VCaP (cell line): ENCODE measurements at regions not wholly inside any gene's neighbourhood (a gene's known extent, or its start where the extent isn't known, plus 50 kb on each side); places are given as distances from the start of the nearest gene placed in this dataset.
A peak's percentile ranks its signal among the peaks of the same experiment; 100 is the strongest.

ENCODE experiments used
- H3K27ac ChIP-seq: fragments of 450-650 bp; 2 replicates; pipeline ENCODE4 v1.5.1; 2017
- TF ChIP-seq, protein P1 (sequence below): fragments of 450-650 bp; conservative IDR thresholded peaks from 2 replicates; pipeline ENCODE4 v1.5.1; 2017; ENCODE audit warnings: mild to moderate bottlenecking, moderate library complexity

DNA sequence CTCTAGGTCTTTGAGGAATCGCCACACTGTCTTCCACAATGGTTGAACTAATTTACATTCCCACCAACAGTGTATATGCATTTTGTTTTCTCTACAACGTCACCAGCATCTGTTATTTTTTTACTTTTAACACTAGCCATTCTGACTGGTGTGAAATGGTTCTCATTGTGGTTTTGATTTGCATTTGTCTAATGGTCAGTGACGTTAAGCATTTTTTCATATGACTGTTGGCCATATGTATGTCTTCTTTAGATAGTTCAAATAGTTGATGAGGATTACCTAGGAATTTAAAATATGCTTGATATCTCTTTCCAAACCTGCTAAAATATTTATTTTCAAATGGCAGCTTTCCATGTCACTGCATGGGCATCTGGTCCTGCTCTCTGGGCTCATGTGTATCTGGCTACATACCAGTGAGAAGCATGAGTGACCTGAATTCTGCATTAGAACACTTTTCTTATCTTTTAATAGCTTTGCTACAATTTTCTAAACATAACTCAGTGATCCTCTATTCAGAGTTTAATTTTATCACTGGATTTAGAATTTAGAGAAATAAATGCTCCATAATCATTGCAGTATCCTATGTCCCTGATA is 95.8 kb upstream of the ADAMTS16 start:
- TF ChIP-seq, protein P1, sequence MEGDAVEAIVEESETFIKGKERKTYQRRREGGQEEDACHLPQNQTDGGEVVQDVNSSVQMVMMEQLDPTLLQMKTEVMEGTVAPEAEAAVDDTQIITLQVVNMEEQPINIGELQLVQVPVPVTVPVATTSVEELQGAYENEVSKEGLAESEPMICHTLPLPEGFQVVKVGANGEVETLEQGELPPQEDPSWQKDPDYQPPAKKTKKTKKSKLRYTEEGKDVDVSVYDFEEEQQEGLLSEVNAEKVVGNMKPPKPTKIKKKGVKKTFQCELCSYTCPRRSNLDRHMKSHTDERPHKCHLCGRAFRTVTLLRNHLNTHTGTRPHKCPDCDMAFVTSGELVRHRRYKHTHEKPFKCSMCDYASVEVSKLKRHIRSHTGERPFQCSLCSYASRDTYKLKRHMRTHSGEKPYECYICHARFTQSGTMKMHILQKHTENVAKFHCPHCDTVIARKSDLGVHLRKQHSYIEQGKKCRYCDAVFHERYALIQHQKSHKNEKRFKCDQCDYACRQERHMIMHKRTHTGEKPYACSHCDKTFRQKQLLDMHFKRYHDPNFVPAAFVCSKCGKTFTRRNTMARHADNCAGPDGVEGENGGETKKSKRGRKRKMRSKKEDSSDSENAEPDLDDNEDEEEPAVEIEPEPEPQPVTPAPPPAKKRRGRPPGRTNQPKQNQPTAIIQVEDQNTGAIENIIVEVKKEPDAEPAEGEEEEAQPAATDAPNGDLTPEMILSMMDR, result no peak
- no peak overlapping the region for H3K27ac ChIP-seq

DNA sequence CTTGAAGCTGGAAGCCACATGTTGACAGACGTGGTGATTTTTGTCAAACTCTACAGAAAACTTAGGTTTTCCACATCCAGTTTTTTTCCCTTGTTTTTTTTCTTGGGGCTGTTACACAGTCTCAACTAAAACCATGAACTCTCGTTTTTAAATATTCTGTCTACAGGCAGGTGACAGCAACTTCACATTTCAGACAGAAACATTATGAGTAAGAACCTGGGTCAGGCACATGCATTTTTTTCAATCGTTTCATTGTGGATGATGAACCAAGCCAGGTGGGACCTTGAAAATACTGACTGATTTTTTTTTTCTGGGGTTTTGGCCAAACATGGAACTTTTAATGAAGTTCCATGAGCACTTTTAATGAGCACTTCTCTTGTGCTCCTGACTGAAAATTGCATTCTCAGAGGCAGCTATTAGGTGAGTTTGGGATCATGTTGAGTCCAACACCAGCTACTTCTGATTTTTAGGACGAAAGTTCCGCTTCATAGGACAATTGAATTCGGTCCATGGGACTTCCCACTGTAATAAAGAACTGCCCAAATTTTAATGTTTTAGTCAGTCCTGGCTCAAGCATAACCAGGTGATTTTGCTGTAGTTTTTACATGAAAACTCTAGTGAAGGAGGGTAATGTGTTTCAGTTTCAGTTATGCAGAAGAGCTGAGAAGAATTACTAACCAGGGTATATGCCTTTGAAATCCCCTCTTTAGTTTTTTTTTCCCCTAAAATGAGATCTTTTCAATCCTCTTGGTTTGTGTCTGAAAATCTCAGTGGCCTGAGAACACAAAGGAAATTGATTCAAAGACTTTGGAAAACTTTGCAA is 93.2 kb upstream of the ADAMTS16 start:
- H3K27ac ChIP-seq, result no peak overlapping the region
- TF ChIP-seq, protein P1, result no peak

DNA sequence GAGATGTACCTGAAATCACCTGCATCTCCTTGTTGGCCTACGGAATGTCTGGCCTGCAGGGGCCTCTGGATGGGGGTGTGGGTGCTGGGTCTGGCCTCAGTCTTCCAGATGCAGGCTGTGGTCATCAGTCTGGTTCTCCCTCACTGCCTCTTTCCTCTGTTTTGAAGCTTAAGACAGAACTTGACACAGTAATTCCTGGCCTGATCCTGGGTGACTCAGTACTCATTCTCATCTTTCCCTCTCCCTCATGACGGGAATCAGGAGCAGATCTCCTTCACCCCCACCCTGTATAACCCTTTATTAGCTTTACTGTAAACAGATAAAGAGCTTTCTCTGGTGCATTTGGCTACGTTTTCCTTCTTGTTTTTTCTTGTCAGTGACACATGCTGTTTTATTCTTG is 89.3 kb upstream of the ADAMTS16 start:
- no peak overlapping the region for H3K27ac ChIP-seq
- TF ChIP-seq, protein P1, result no peak

DNA sequence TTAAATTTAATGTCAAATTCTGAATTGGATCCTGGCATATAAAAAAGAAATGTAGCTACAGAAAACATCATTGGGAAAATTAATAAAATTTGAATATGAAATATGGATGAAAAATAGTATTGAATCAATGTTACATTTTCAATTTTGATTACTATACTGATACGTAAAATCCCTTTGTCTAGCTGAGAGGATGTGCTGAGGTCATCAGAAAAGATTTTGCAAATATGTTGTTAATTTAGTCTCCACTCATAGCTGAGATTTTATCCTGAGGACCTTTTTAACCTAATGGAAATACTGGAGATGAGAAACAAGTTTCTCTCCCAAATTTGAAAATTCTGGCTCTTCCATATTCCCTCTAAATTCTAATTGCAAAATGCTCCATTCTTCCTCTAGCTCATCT is 84.4 kb upstream of the ADAMTS16 start:
- H3K27ac ChIP-seq, result no peak overlapping the region
- TF ChIP-seq, protein P1, result no peak

DNA sequence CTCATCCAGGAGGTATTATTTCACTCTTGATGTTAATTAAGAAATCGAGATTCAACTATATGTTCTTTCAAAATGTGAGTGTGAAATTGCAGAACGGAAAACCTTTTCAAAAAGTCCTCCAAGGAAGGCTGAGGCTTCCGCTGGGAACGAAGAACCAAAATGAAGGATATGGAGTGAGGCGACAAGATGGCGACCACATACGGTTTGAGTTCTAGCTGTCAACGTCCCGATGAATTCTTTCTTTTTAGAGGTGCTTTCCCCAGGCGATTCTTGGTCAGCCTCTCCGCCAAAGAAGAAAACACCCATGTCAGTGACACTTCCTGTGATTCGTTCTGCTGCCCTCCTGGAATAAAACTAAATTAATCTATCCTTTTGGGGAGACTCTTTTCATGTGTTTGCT is 78.3 kb upstream of the ADAMTS16 start:
- H3K27ac ChIP-seq, result no peak overlapping the region
- TF ChIP-seq, protein P1, result no peak

DNA sequence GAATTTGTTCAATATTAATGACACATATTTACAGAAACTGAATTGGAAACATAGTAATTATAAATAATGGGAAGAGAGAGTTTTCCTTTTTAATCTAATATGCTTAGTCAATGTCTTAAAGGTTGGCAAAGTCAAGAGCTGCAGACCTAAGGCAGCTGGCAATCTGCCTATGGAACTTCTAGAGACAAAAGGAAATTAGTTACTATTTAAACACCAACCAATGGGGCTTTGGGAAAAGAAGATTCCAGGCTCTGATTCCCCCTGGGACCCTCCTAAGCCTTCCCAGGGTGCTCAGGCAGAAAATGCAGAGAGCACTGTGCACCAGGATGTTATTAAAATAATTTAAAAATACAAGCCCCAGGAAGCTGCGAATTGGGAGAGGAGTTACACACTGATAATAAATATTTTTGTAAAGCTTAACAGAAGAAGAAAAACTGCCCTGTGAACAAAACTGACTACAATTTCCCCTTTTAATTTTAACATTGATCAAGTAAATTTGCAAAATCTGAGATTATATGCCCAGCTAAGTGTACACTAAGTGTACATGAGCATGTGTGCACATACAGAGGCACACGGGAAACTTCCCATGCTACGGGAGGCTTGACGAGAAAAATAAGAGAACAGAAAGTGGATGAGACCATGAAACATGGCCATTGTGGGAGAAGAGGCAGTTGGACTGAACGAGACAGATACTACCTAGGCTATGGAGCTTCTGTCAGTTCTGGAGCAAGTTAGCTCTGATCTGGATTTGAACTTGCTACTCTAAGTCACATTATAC is 77.4 kb upstream of the ADAMTS16 start:
- TF ChIP-seq, protein P1, result no peak
- H3K27ac ChIP-seq, result no peak overlapping the region

DNA sequence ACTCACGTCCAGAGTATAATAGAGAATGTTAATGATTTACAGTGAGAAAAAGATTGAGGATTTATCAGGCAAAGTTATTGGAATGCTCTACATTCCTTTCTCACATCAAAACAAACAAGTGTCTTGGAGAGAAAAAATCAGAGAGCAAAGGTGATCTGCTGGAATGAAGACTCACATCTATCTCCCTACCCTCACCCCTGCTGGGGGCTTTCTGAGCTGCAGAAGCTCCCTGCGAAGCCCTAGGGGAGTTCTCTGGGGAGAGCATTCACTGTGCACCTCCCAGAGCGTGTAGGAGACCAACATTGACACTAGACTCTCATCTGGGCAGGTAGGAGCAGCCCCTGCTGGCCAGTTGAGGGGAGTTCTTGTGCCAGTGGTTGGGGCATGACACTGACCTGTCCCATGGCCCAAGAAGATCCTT is 76.6 kb upstream of the ADAMTS16 start:
- no peak overlapping the region for H3K27ac ChIP-seq
- TF ChIP-seq, protein P1, result 0 out of 2 replicates have a peak, but pooled peaks have one; percentile 19
